ENCODE measurements at regions not wholly inside any gene's neighbourhood (a gene's known extent, or its start where the extent isn't known, plus 50 kb on each side); places are given as distances from the start of the nearest gene placed in this dataset.

DNA sequence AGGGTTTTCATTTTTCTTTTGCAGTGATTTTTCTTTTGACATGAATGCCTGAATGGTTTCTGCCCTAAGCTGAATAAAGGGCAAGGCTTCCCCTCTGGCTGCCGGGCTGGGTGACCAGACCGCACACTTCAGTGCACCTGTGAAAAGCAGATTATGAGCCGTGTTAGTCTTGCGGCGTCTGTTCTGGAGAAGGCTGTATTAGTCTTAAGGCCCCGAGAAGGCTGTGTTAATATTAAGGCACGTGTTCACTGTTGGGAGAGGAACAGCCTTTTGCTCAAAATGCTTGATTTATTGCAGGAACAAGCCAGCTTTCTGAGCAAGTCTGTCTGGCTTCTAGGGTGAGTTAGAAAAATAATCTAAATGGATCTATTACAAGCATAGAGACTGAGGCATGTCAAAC lies 54.7 kb upstream of the DNAH14 start:
- no peak for DNase-seq (ENCODE audit: low read depth in 1 of 2, low spot score in 1 of 2)
- TF ChIP-seq, protein P1, sequence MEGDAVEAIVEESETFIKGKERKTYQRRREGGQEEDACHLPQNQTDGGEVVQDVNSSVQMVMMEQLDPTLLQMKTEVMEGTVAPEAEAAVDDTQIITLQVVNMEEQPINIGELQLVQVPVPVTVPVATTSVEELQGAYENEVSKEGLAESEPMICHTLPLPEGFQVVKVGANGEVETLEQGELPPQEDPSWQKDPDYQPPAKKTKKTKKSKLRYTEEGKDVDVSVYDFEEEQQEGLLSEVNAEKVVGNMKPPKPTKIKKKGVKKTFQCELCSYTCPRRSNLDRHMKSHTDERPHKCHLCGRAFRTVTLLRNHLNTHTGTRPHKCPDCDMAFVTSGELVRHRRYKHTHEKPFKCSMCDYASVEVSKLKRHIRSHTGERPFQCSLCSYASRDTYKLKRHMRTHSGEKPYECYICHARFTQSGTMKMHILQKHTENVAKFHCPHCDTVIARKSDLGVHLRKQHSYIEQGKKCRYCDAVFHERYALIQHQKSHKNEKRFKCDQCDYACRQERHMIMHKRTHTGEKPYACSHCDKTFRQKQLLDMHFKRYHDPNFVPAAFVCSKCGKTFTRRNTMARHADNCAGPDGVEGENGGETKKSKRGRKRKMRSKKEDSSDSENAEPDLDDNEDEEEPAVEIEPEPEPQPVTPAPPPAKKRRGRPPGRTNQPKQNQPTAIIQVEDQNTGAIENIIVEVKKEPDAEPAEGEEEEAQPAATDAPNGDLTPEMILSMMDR (IDR thresholded peaks at IDR 0.05; ENCODE audit: low read depth, low read length), result no peak
- no peak overlapping the region for H3K4me3 ChIP-seq
- no peaks in the 10 kb centered on the region for H3K36me3 ChIP-seq
- H3K27ac ChIP-seq, result no peak overlapping the region
- no peaks in the 10 kb centered on the region for H3K9me3 ChIP-seq (ENCODE audit: low read depth)
- no peaks in the 10 kb centered on the region for H3K27me3 ChIP-seq
- no peaks in the 10 kb centered on the region for H3K4me1 ChIP-seq (ENCODE audit: low read depth)

DNA sequence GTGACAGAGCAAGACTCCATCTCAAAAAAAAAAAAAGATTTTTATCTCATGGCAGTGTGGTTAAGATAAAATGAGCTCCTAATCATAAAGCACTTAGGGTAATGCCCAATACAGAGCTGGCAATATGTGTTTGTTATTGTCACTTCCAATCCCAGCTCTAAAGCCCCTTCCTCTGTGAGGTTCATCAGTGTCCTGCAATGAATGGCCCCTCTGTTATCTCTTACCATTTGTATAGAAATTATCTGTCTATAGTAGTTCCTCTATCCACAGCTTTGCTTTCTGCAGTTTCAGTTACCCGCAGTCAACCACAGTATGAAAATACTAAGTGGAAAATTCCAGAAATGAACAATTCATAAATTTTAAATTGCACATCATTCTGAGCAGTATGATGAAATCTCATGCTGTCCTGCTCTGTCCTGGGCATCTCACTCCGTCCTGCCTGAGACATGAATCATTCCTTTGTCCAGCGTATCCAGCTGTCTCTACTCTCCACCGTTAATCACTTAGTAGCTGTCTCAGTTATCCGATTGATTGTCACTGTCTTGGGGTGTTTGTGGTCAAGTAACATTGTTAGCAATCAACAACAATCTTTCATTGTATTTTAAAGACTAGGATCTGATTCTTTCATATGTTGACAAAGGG lies 50.2 kb upstream of the DNAH14 start:
- Histone ChIP-seq H3K27me3 (no peaks in the 10 kb centered on the region), H3K4me3 (no peak overlapping the region), H3K36me3 (no peaks in the 10 kb centered on the region), H3K9me3 (ENCODE audit: low read depth) (no peaks in the 10 kb centered on the region), H3K4me1 (ENCODE audit: low read depth) (no peaks in the 10 kb centered on the region), H3K27ac (no peak overlapping the region)
- TF ChIP-seq, protein P1 (IDR thresholded peaks at IDR 0.05; ENCODE audit: low read depth, low read length), result no peak
- peak in 1 of 2 donors; percentile 77 for DNase-seq (ENCODE audit: low read depth in 1 of 2, low spot score in 1 of 2)

Measured in cardiac muscle cell (in vitro differentiated cells and primary cell).